AG09309 (cell line): ENCODE measurements at regions not wholly inside any gene's neighbourhood (a gene's known extent, or its start where the extent isn't known, plus 50 kb on each side); places are given as distances from the start of the nearest gene placed in this dataset.

Source experiments
- DNase-seq: peaks from one replicate; pipeline ENCODE4 v3.0.0-alpha.2; 2010; ENCODE audit warnings: low read depth
- H3K4me3 ChIP-seq: 2 replicates; pipeline ENCODE4 v1.5.1; 2011; ENCODE audit warnings: mild to moderate bottlenecking, low read depth, low read length, moderate library complexity; ENCODE audit not compliant: control insufficient read depth
- TF ChIP-seq, protein P1 (sequence below): IDR thresholded peaks from 2 replicates; pipeline ENCODE4 v1.5.1; 2011; ENCODE audit warnings: mild to moderate bottlenecking, low read depth, low read length, inconsistent platforms; ENCODE audit not compliant: insufficient read depth, control insufficient read depth; ENCODE audit errors: missing control alignments

GRCh38 chr15:58340176-58340575, 91.6 kb upstream of the LIPC start:
- TF ChIP-seq, protein P1, sequence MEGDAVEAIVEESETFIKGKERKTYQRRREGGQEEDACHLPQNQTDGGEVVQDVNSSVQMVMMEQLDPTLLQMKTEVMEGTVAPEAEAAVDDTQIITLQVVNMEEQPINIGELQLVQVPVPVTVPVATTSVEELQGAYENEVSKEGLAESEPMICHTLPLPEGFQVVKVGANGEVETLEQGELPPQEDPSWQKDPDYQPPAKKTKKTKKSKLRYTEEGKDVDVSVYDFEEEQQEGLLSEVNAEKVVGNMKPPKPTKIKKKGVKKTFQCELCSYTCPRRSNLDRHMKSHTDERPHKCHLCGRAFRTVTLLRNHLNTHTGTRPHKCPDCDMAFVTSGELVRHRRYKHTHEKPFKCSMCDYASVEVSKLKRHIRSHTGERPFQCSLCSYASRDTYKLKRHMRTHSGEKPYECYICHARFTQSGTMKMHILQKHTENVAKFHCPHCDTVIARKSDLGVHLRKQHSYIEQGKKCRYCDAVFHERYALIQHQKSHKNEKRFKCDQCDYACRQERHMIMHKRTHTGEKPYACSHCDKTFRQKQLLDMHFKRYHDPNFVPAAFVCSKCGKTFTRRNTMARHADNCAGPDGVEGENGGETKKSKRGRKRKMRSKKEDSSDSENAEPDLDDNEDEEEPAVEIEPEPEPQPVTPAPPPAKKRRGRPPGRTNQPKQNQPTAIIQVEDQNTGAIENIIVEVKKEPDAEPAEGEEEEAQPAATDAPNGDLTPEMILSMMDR: no peak
- no peak overlapping the region for H3K4me3 ChIP-seq
- peak; percentile 28 for DNase-seq

DNA sequence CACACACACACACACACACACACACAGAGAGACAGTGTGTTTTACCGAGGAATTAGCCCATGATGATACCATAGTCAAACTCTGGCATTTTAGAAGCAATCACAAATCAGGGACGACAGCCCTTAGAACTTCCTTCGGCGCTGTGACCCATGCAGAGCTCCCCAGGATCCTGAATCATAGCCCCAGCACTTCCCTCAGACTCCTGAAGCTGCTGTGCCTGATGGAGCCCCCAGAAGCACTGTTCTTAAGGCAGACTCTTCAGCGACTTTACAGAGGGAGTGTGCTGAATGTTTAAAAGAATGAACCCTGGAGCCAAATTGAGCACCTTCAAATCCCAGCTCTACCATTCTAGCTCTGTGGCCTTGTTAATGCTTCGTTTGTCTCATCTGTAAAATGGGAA, 89.3 kb upstream of the LIPC start:
- no peak overlapping the region for H3K4me3 ChIP-seq
- TF ChIP-seq, protein P1: no peak
- DNase-seq: no peak

- TF ChIP-seq, protein P1: no peak
- DNase-seq: no peak
- H3K4me3 ChIP-seq: no peak overlapping the region
These were observed 87.3 kb upstream of the LIPC start for GRCh38 chr15:58344213-58345070.

DNA sequence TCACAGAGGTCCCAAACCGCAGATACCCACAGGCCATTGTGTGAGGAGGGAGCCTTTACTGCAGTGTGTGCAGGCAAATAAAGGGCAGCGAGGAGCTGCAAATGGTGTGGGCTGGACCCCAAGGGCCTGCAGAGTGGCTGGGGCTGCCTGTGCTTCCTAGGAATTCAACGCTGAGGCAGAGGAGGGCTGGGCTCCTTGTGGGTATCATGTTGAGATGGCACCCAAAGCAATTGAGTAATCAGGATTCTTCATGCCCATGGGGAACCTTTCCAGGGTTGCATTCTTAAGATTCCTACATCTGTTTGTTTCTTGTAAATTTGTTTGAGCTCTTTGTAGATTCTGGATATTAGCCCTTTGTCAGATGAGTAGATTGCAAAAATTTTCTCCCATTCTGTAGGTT, 85.4 kb upstream of the LIPC start:
- DNase-seq: peak; percentile 81
- TF ChIP-seq, protein P1: no peak

DNA sequence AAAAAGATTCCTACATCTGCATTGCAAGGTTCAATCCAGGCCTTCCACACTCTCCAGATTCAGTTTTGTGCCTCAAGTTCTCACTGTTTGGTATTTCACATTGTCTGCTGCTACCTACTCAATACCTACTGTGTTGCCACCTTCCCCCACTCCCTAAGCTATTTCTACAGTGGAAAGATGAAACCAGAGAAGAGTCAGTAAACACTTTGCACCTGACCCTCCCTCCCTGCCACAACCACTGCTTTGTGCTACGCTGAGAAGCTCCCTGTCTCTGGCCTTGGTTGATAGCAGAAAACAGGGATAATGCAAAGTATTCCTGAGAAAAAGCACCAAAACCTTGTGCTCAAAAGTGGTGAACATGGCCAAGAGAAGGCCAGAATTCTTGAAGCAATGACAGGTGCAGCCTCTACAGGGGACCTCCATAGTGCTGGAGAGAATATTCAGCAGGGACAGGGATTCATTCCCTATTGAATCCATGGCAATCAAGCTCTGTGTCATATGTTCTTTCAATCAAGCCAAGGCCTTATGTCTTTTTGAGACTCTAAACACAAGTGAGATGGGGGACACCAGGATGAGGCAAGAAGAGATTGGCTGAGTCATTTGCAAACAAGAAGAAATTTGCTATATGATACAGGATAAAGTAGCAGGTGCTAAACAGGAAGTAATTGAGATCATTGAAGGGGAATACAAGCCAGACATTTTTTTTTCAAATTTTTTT, 83.5 kb upstream of the LIPC start:
- no peak overlapping the region for H3K4me3 ChIP-seq
- TF ChIP-seq, protein P1: no peak
- no peak for DNase-seq

More for the DNA sequence above, 85.4 kb upstream of the LIPC start:
- no peak overlapping the region for H3K4me3 ChIP-seq

DNA sequence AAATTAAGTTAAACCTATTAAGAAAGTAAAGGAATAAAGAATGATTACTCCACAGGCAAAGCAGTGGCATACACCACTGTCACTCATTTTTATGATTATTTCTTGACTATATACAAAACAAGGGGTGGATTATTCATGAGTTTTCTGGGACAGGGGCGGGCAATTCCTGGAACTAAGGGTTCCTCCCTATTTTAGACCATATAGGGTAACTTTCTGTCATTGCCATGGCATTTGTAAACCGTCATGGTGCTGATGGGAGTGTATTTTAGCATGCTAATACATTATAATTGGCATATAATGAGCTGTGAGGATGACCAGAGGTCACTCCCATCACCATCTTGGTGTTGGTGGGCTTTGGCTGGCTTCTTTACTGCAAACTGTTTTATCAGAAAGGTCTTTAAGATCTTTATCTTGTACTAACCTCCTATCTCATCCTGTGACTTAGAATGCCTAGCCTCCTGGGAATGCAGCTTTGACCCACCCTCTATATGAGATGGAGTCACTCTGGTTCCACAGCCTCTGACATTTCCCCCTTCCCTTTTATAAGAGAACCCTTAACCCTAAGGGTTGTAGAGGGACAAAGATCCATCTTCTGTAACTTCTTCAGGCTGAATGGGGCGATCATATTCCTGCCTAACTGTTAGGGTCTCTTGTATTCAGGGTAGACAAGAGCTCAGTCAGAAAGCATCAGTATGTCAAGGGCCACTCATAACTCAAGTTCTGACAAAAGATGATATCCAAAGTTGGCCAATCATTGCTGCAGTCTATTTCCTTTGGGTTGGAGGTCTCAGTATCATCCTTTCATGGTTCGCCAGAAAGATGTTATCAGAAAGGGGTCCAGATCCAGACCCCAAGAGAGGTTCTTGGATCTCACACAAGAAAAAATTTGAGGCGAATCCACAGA, 79.5 kb upstream of the LIPC start:
- H3K4me3 ChIP-seq: no peak overlapping the region
- TF ChIP-seq, protein P1: no peak
- no peak for DNase-seq
